ENCODE measurements at regions not wholly inside any gene's neighbourhood (a gene's known extent, or its start where the extent isn't known, plus 50 kb on each side); places are given as distances from the start of the nearest gene placed in this dataset.

GRCh38 chr1:245091171-245091621 is 63.6 kb upstream of the KIF26B start:
- TF ChIP-seq POLR2A (IDR thresholded peaks at IDR 0.05; ENCODE audit: low read depth, low read length) (no peak), POLR2AphosphoS5 (IDR thresholded peaks at IDR 0.05; ENCODE audit: low read depth, low read length) (no peak), PAX5 (IDR thresholded peaks at IDR 0.05; ENCODE audit: insufficient read depth, low read length, severe bottlenecking) (no peak)
